ENCODE measurements at regions not wholly inside any gene's neighbourhood (a gene's known extent, or its start where the extent isn't known, plus 50 kb on each side); places are given as distances from the start of the nearest gene placed in this dataset.

DNA sequence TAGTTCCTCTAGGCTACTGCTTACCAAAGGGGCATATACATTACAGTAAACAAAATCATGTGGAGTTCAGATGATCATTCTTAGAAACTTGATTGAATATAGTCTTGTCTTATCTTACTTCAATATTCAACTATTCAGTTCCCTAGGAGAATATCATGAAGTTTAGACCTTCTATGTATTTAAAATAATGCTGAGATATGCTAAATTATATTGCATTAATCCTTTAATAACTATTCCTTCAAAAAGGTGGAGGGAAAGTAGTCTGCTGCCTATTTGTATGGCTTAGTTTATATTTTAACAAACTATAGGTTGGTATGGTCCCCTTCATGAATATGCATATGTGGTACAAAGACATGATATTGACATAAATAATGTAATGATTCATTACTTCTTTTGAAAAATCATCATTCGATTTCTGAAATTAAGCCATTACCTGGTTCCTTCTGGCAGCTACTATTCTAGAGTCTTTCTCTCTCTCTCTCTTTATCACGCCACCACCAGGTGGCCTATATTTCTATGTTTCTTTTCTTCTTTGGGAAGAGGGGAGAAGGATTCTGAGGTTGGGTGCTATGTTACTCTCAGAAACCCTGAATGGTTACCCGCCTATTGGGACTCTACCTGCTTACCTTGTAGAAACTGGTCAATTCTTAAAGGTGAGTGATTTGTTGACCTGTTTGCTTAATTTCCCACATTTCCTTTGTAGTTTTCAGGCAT lies 855.8 kb downstream of the HACE1 start:
- intact Hi-C loops (cut with DNase I; ENCODE audit: low total_unique reads), result no loop called here
- no peak for DNase-seq
- TF ChIP-seq POLR2A (IDR thresholded peaks at IDR 0.05), result no peak
- TF ChIP-seq, protein P1, sequence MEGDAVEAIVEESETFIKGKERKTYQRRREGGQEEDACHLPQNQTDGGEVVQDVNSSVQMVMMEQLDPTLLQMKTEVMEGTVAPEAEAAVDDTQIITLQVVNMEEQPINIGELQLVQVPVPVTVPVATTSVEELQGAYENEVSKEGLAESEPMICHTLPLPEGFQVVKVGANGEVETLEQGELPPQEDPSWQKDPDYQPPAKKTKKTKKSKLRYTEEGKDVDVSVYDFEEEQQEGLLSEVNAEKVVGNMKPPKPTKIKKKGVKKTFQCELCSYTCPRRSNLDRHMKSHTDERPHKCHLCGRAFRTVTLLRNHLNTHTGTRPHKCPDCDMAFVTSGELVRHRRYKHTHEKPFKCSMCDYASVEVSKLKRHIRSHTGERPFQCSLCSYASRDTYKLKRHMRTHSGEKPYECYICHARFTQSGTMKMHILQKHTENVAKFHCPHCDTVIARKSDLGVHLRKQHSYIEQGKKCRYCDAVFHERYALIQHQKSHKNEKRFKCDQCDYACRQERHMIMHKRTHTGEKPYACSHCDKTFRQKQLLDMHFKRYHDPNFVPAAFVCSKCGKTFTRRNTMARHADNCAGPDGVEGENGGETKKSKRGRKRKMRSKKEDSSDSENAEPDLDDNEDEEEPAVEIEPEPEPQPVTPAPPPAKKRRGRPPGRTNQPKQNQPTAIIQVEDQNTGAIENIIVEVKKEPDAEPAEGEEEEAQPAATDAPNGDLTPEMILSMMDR (IDR thresholded peaks at IDR 0.05), result no peak
- H3K27ac ChIP-seq, result no peak overlapping the region
- no peaks in the 10 kb centered on the region for H3K9me3 ChIP-seq
- no peaks in the 10 kb centered on the region for H3K27me3 ChIP-seq
- H3K4me1 ChIP-seq, result no peaks in the 10 kb centered on the region
- WGBS, 2 donors, result 86 to 87% methylated on average over 3 of the region's 3 CpGs
- H3K36me3 ChIP-seq (ENCODE audit: low read depth, missing control alignments), result no peaks in the 10 kb centered on the region
- H3K4me3 ChIP-seq, result no peak overlapping the region

DNA sequence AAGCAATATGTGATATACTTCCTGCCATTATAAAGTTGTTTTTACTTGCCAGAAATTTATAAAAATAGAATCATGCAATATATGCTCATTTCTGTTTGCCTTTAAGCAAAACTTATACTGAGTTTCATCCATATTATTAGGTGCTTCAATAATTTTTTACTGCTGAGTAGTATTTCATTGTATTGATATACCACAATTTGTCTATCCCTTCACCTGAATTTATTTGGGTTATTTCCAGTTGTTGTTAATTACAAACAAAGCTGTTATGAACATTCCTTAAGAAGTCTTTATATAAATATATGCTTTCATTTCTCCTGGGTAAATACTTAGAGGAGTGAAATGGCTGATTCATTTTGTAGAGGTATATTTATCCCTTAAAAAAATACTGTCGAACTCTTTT lies 864.1 kb downstream of the HACE1 start:
- H3K27me3 ChIP-seq, result no peaks in the 10 kb centered on the region
- H3K9me3 ChIP-seq, result no peaks in the 10 kb centered on the region
- intact Hi-C loops (cut with DNase I; ENCODE audit: low total_unique reads), result no loop called here
- WGBS, 2 donors, result 89 to 94% methylated on average over 1 of the region's 1 CpG
- H3K27ac ChIP-seq, result no peak overlapping the region
- H3K36me3 ChIP-seq (ENCODE audit: low read depth, missing control alignments), result no peaks in the 10 kb centered on the region
- no peak for TF ChIP-seq POLR2A (IDR thresholded peaks at IDR 0.05)
- TF ChIP-seq, protein P1 (IDR thresholded peaks at IDR 0.05), result no peak
- DNase-seq, result no peak
- H3K4me1 ChIP-seq, result no peaks in the 10 kb centered on the region
- H3K4me3 ChIP-seq, result no peak overlapping the region

DNA sequence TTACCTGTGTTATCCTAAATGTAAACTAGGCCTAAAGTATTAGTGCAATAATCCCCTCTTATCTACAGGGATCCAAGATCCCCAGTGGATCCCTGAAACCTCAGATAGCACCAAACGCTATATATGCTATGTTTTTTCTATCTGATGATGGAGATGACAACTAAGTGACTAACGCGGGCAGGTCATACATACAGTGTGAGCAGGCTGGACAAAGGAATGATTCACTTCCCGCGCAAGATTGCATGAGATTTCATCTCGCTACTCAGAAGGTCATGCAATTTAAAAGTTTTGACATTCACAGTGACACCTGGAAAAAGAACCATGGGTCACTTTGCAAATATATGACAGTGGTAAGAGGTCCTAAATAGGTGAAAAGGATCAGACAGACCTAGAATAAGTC lies 875.9 kb downstream of the HACE1 start:
- Histone ChIP-seq H3K27ac (no peak overlapping the region), H3K4me3 (no peak overlapping the region), H3K27me3 (no peaks in the 10 kb centered on the region), H3K4me1 (no peaks in the 10 kb centered on the region), H3K36me3 (ENCODE audit: low read depth, missing control alignments) (no peaks in the 10 kb centered on the region), H3K9me3 (no peaks in the 10 kb centered on the region)
- TF ChIP-seq, protein P1 (IDR thresholded peaks at IDR 0.05), result no peak
- no peak for TF ChIP-seq POLR2A (IDR thresholded peaks at IDR 0.05)
- WGBS, 2 donors, result 85 to 96% methylated on average over 6 of the region's 6 CpGs
- intact Hi-C loops (cut with DNase I; ENCODE audit: low total_unique reads), result no loop called here
- DNase-seq, result no peak

DNA sequence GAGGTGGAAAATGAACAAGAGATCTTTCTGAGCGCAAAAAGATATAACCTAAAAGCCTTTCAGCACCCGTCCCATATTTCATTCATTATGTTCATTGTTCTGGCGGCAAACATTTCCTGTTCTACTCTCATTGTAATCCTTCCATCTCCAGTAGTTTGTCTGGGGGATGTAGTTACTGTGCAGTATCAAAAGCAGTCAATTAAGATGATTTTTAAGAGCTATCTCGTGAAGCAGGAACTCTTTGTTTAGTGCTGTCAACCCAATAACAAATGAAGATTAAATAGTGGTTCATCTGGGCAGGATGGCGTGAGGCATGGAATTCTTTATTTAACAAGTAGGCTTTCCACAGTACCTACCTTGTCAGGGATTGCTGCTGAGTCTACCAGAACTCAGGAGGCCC lies 876.7 kb downstream of the HACE1 start:
- DNase-seq, result no peak
- 59 to 65% methylated on average over 5 of the region's 5 CpGs for WGBS, 2 donors

More for the DNA sequence above, 876.7 kb downstream of the HACE1 start:
- Histone ChIP-seq H3K9me3 (no peaks in the 10 kb centered on the region), H3K4me1 (no peaks in the 10 kb centered on the region), H3K36me3 (ENCODE audit: low read depth, missing control alignments) (no peaks in the 10 kb centered on the region), H3K27ac (no peak overlapping the region), H3K4me3 (no peak overlapping the region), H3K27me3 (no peaks in the 10 kb centered on the region)
- intact Hi-C loops (cut with DNase I; ENCODE audit: low total_unique reads), result no loop called here
- TF ChIP-seq, protein P1 (IDR thresholded peaks at IDR 0.05), result no peak
- TF ChIP-seq POLR2A (IDR thresholded peaks at IDR 0.05), result no peak

Data from testis (tissue), 2 donors.